Right ventricle myocardium superior (tissue), 1 donor: ENCODE measurements at regions not wholly inside any gene's neighbourhood (a gene's known extent, or its start where the extent isn't known, plus 50 kb on each side); places are given as distances from the start of the nearest gene placed in this dataset.

Experiments
- ATAC-seq: fragments of 200-7000 bp; cut with Tn5 transposase; one replicate; pipeline ENCODE4 v1.9.1; 2020; ENCODE audit warnings: mild to moderate bottlenecking; ENCODE audit not compliant: poor library complexity
- DNase-seq: peaks from one replicate; pipeline ENCODE4 v3.0.0-alpha.2; 2020
- intact Hi-C: fragments of 100-400 bp; cut with DNase I; formaldehyde crosslinking; loops from one replicate; pipeline ENCODE4 v1.11.2; 2022
- donor health status: DM: no; HTN: yes; CAD: no; lungs with severe emphysema.

- DNase-seq (no peak), ATAC-seq (no peak)
- intact Hi-C loops: no loop called here
Observed at GRCh38 chr4:136227315-136227714, 1305.0 kb downstream of the PCDH18 start.

- ATAC-seq (no peak), DNase-seq (no peak)
- intact Hi-C loops: no loop called here
Observed at GRCh38 chr4:136219592-136220125, 1312.6 kb downstream of the PCDH18 start.

- no peak for ATAC-seq
- no peak for DNase-seq
- intact Hi-C loops: no loop called here
Observed at GRCh38 chr4:136203199-136203598, 1329.1 kb downstream of the PCDH18 start.

GRCh38 chr4:136198358-136198757, 1333.9 kb downstream of the PCDH18 start:
- intact Hi-C loops: no loop called here
- DNase-seq: no peak
- ATAC-seq: no peak

- intact Hi-C loops: no loop called here
- ATAC-seq (no peak), DNase-seq (no peak)
Observed at GRCh38 chr4:136194962-136195361, 1337.3 kb downstream of the PCDH18 start.

GRCh38 chr4:136186650-136187049, 1345.6 kb downstream of the PCDH18 start:
- intact Hi-C loops: no loop called here
- ATAC-seq (no peak), DNase-seq (no peak)

GRCh38 chr4:136183513-136183912, 1348.8 kb downstream of the PCDH18 start:
- intact Hi-C loops: no loop called here
- DNase-seq (no peak), ATAC-seq (no peak)

GRCh38 chr4:136156947-136157346, 1375.3 kb downstream of the PCDH18 start:
- DNase-seq: no peak
- intact Hi-C loops: no loop called here
- no peak for ATAC-seq

- ATAC-seq (no peak), DNase-seq (no peak)
- intact Hi-C loops: no loop called here
Observed at GRCh38 chr4:136150046-136150445, 1382.2 kb downstream of the PCDH18 start.

GRCh38 chr4:136136601-136137000, 1395.7 kb downstream of the PCDH18 start:
- intact Hi-C loops: no loop called here
- ATAC-seq (no peak), DNase-seq (no peak)

GRCh38 chr4:136124251-136124745, 1408.0 kb downstream of the PCDH18 start:
- no peak for DNase-seq
- intact Hi-C loops: no loop called here
- no peak for ATAC-seq

- intact Hi-C loops: no loop called here
- DNase-seq: no peak
- ATAC-seq: no peak
Observed at GRCh38 chr4:136121426-136121825, 1410.9 kb downstream of the PCDH18 start.

GRCh38 chr4:136113921-136114320, 1418.4 kb downstream of the PCDH18 start:
- DNase-seq: no peak
- intact Hi-C loops: no loop called here
- no peak for ATAC-seq

GRCh38 chr4:136112116-136112515, 1420.2 kb downstream of the PCDH18 start:
- no peak for DNase-seq
- intact Hi-C loops: no loop called here
- no peak for ATAC-seq

GRCh38 chr4:136106753-136107152, 1425.5 kb downstream of the PCDH18 start:
- no peak for DNase-seq
- ATAC-seq: no peak
- intact Hi-C loops: no loop called here

GRCh38 chr4:136103616-136104015, 1428.7 kb downstream of the PCDH18 start:
- DNase-seq (no peak), ATAC-seq (no peak)
- intact Hi-C loops: no loop called here

GRCh38 chr4:136097676-136098075, 1434.6 kb downstream of the PCDH18 start:
- ATAC-seq (no peak), DNase-seq (no peak)
- intact Hi-C loops: no loop called here

GRCh38 chr4:136088211-136088867, 1444.0 kb downstream of the PCDH18 start:
- DNase-seq (no peak), ATAC-seq (no peak)

GRCh38 chr4:136078976-136079375, 1453.3 kb downstream of the PCDH18 start:
- intact Hi-C loops: no loop called here
- no peak for DNase-seq
- no peak for ATAC-seq

More at GRCh38 chr4:136088211-136088867, 1444.0 kb downstream of the PCDH18 start:
- intact Hi-C loops: no loop called here

GRCh38 chr4:136056748-136057147, 1475.5 kb downstream of the PCDH18 start:
- DNase-seq (no peak), ATAC-seq (no peak)
- intact Hi-C loops: no loop called here

GRCh38 chr4:136055360-136055759, 1476.9 kb downstream of the PCDH18 start:
- intact Hi-C loops: no loop called here
- DNase-seq (no peak), ATAC-seq (no peak)
